Adrenal gland (tissue), 9 donors: ENCODE measurements at regions not wholly inside any gene's neighbourhood (a gene's known extent, or its start where the extent isn't known, plus 50 kb on each side); places are given as distances from the start of the nearest gene placed in this dataset.

ENCODE experiments used
- DNase-seq, 7 donors: peaks; one replicate each; pipeline ENCODE4 v3.0.0-alpha.2; 2019 to 2020
- H3K27ac ChIP-seq, 5 donors: fragments of 200-600 bp; sonication (generic) in 4 of 5; 1 replicate in 3 of 5; 2 replicates in 2 of 5; pipeline versions ENCODE4 v1.5.1 to v1.8.0; 2016 to 2020; ENCODE audit warnings: mild to moderate bottlenecking in 1 of 5
- H3K27me3 ChIP-seq: fragments of 200-600 bp; 2 replicates; pipeline ENCODE4 v1.8.0; 2021
- H3K36me3 ChIP-seq, 2 donors: fragments of 200-600 bp; replicated peaks in 1 of 2; 1 replicate in 1 of 2; 2 replicates in 1 of 2; pipeline versions ENCODE4 v1.5.1 to v1.8.0; 2018 to 2022
- H3K4me1 ChIP-seq, 2 donors: fragments of 200-600 bp; replicated peaks in 1 of 2; 1 replicate in 1 of 2; 2 replicates in 1 of 2; pipeline versions ENCODE4 v1.5.1 to v1.8.0; 2018 to 2021
- H3K4me3 ChIP-seq, 4 donors: fragments of 200-600 bp; sonication (generic) in 3 of 4; one replicate each; pipeline ENCODE4 v1.5.1; 2016 to 2018
- H3K9me3 ChIP-seq, 3 donors: fragments of 200-600 bp; sonication (generic) in 1 of 3; replicated peaks in 1 of 3; 1 replicate in 2 of 3; 2 replicates in 1 of 3; pipeline versions ENCODE4 v1.5.1 to v1.8.0; 2016 to 2021
- CTCF ChIP-seq, 6 experiments: fragments of 450-650 bp in 4 of 6; fragments of 200-600 bp in 2 of 6; sonication (generic) in 1 of 6; IDR thresholded peaks; 1 replicate in 5 of 6; 2 replicates in 1 of 6; pipeline versions ENCODE4 v1.5.1 to v1.8.0; 2016 to 2021; ENCODE audit warnings: antibody characterized with exemption in 6 of 6, mild to moderate bottlenecking in 2 of 6, moderate library complexity in 1 of 6
- POLR2A ChIP-seq, 2 donors: fragments of 450-650 bp; IDR thresholded peaks; one replicate each; pipeline ENCODE4 v1.6.1; 2017; ENCODE audit warnings: antibody characterized with exemption in 2 of 2, mild to moderate bottlenecking in 2 of 2, moderate library complexity in 1 of 2
- WGBS, 4 donors: extraction: QIAGEN DNeasy Blood & Tissue Kit in 2 of 4; methylation state at CpG; one replicate each; pipeline versions ENCODE4 v1.1.5 to v1.1.7; 2013 to 2017; 5-methylcytosine and 5-hydroxymethylcytosine counted together
- intact Hi-C, 2 donors: fragments of 100-400 bp; cut with DNase I; formaldehyde crosslinking; loops; one replicate each; pipeline versions ENCODE4 v1.14.1 to v1.15.0; 2022 to 2023
- donor health status: healthy with polysubstance abuse.
- donor health status: Bipolar disorder and iron deficiency.
- donor health status: DM: yes; HTN: yes; CAD: no.
- donor health status: DM: no; HTN: no; CAD: no.
- donor health status: DM: no; HTN: no; CAD: no.

- no peak for TF ChIP-seq POLR2A (IDR thresholded peaks at IDR 0.05)
- WGBS, 4 donors: 70 to 83% (median 78%) methylated on average over 4 of the region's 4 CpGs
Observed at GRCh38 chr9:96071815-96072124, 196.3 kb downstream of the ERCC6L2 start.

GRCh38 chr9:96071076-96071814, 195.8 kb downstream of the ERCC6L2 start:
- Histone ChIP-seq H3K4me1 (no peaks in the 10 kb centered on the region), H3K36me3 (no peaks in the 10 kb centered on the region), H3K27me3 (no peaks in the 10 kb centered on the region), H3K27ac (no peak overlapping the region), H3K9me3 (no peaks in the 10 kb centered on the region), H3K4me3 (no peak overlapping the region)
- intact Hi-C loops: no loop called here
- WGBS, 4 donors: 79 to 88% (median 84%) methylated on average over 5 of the region's 5 CpGs
- DNase-seq: no peak
- TF ChIP-seq POLR2A (IDR thresholded peaks at IDR 0.05): no peak
- TF ChIP-seq CTCF (IDR thresholded peaks at IDR 0.05): peak in 4 of 6 experiments; percentile 22 to 43 (median 36)

More at GRCh38 chr9:96071815-96072124, 196.3 kb downstream of the ERCC6L2 start:
- intact Hi-C loops: no loop called here
- Histone ChIP-seq H3K4me3 (no peak overlapping the region), H3K27me3 (no peaks in the 10 kb centered on the region), H3K36me3 (no peaks in the 10 kb centered on the region), H3K27ac (no peak overlapping the region), H3K4me1 (no peaks in the 10 kb centered on the region), H3K9me3 (no peaks in the 10 kb centered on the region)
- DNase-seq: no peak

- Histone ChIP-seq H3K4me1 (no peaks in the 10 kb centered on the region), H3K9me3 (no peaks in the 10 kb centered on the region), H3K36me3 (no peaks in the 10 kb centered on the region), H3K27ac (no peak overlapping the region), H3K4me3 (no peak overlapping the region), H3K27me3 (no peaks in the 10 kb centered on the region)
- intact Hi-C loops: no loop called here
- 91 to 96% (median 92%) methylated on average over 8 of the region's 8 CpGs for WGBS, 4 donors
- TF ChIP-seq POLR2A (IDR thresholded peaks at IDR 0.05): no peak
- no peak for TF ChIP-seq CTCF (IDR thresholded peaks at IDR 0.05)
- no peak for DNase-seq
Observed at GRCh38 chr9:96069629-96070220, 194.2 kb downstream of the ERCC6L2 start.

- H3K27me3 ChIP-seq: no peaks in the 10 kb centered on the region
- no peaks in the 10 kb centered on the region for H3K36me3 ChIP-seq
- no peaks in the 10 kb centered on the region for H3K4me1 ChIP-seq
- intact Hi-C loops: no loop called here
- H3K9me3 ChIP-seq: no peaks in the 10 kb centered on the region
- no peak overlapping the region for H3K4me3 ChIP-seq
- DNase-seq: peak in 1 of 7 donors; percentile 34
- H3K27ac ChIP-seq: no peak overlapping the region
- no peak for TF ChIP-seq POLR2A (IDR thresholded peaks at IDR 0.05)
- WGBS, 4 donors: 63 to 72% (median 65%) methylated on average over 11 of the region's 11 CpGs
Observed at GRCh38 chr9:96068511-96068910, 193.0 kb downstream of the ERCC6L2 start.

GRCh38 chr9:96067600-96067999, 192.1 kb downstream of the ERCC6L2 start:
- 68 to 72% (median 71%) methylated on average over 5 of the region's 5 CpGs for WGBS, 4 donors
- intact Hi-C loops: no loop called here
- Histone ChIP-seq H3K4me1 (no peaks in the 10 kb centered on the region), H3K4me3 (no peak overlapping the region), H3K36me3 (no peaks in the 10 kb centered on the region), H3K9me3 (no peaks in the 10 kb centered on the region), H3K27me3 (no peaks in the 10 kb centered on the region), H3K27ac (peak overlapping the region in 1 of 5 donors; percentile 6)
- TF ChIP-seq CTCF (IDR thresholded peaks at IDR 0.05) (no peak), POLR2A (IDR thresholded peaks at IDR 0.05) (no peak)
- DNase-seq: no peak
